Gastrocnemius medialis (tissue), 4 donors: ENCODE measurements at regions not wholly inside any gene's neighbourhood (a gene's known extent, or its start where the extent isn't known, plus 50 kb on each side); places are given as distances from the start of the nearest gene placed in this dataset.

Experiments
- POLR2A ChIP-seq, 2 donors: fragments of 450-650 bp; IDR thresholded peaks; one replicate each; pipeline ENCODE4 v1.6.1; 2017; ENCODE audit warnings: antibody characterized with exemption in 2 of 2, mild to moderate bottlenecking in 2 of 2, moderate library complexity in 2 of 2
- TF ChIP-seq, protein P1 (sequence below), 5 experiments: fragments of 450-650 bp in 3 of 5; fragments of 200-600 bp in 2 of 5; sonication (generic) in 2 of 5; IDR thresholded peaks in 4 of 5; conservative IDR thresholded peaks in 1 of 5; 1 replicate in 4 of 5; 2 replicates in 1 of 5; pipeline ENCODE4 v1.5.1; 2016 to 2019; ENCODE audit warnings: antibody characterized with exemption in 5 of 5, mild to moderate bottlenecking in 3 of 5, moderate library complexity in 3 of 5

DNA sequence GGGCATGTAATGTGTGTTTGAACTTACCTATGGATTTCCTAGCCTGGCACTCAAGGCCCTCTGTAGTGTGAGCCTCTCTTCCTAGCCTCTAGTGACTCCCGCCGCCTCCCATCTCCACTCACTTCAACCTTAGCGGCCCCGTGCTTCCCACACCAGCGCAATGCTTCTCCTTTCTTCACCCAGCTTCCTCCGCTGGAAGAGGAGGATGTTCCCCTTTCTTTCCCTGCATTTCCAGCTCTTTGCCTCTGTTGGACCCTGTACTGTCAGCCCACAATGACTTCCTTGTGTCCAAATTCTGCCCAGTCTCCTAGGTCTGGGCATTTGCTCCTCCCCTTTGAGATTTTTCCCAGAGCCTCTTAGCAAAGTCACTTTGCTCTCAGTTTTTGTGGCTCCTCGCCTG, 138.1 kb upstream of the IRF2BP2 start:
- TF ChIP-seq POLR2A (IDR thresholded peaks at IDR 0.05), result no peak
- TF ChIP-seq, protein P1, sequence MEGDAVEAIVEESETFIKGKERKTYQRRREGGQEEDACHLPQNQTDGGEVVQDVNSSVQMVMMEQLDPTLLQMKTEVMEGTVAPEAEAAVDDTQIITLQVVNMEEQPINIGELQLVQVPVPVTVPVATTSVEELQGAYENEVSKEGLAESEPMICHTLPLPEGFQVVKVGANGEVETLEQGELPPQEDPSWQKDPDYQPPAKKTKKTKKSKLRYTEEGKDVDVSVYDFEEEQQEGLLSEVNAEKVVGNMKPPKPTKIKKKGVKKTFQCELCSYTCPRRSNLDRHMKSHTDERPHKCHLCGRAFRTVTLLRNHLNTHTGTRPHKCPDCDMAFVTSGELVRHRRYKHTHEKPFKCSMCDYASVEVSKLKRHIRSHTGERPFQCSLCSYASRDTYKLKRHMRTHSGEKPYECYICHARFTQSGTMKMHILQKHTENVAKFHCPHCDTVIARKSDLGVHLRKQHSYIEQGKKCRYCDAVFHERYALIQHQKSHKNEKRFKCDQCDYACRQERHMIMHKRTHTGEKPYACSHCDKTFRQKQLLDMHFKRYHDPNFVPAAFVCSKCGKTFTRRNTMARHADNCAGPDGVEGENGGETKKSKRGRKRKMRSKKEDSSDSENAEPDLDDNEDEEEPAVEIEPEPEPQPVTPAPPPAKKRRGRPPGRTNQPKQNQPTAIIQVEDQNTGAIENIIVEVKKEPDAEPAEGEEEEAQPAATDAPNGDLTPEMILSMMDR (IDR thresholded peaks at IDR 0.05 in 4 of 5, conservative IDR thresholded peaks at IDR 0.05 in 1 of 5), result no peak
